Activated T-helper 1 cell treated with Interleukin-2 at 50 U/mL for 16 hours (primary cell): ENCODE measurements at regions not wholly inside any gene's neighbourhood (a gene's known extent, or its start where the extent isn't known, plus 50 kb on each side); places are given as distances from the start of the nearest gene placed in this dataset.
"Not testable (repeated sequence)": the region's sequence is repeated elsewhere in the genome, so short reads cannot be mapped to it uniquely, and the experiment has no call there.

Experiments
- DNase-seq: peaks from one replicate; pipeline ENCODE4 v3.0.0-alpha.2; 2020; ENCODE audit warnings: low read depth

GRCh38 chr3:177394231-177395024, 197.1 kb upstream of the TBL1XR1 start:
- DNase-seq = not testable (repeated sequence)

DNA sequence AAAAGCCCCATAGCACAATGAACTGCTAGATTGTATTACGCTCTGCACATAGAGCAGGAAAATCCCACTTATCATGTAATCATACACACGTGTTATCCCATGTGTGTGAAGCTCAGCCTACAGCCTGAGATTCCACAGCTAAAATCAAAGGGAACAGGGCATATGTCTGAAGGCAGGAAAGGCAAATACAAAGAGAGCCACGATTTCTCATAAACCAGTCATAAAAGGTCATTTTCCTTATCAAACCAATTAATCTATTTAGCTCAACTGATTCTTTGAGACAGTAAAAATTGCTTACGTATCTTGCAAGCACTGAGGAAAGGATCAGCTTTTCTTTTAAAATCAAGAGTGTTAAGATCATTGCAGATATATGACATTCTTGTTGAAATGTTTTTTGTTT, 199.5 kb upstream of the TBL1XR1 start:
- DNase-seq = no peak

GRCh38 chr3:177401375-177401774, 204.1 kb upstream of the TBL1XR1 start:
- no peak for DNase-seq

GRCh38 chr3:177402533-177402932, 205.3 kb upstream of the TBL1XR1 start:
- DNase-seq = no peak

DNA sequence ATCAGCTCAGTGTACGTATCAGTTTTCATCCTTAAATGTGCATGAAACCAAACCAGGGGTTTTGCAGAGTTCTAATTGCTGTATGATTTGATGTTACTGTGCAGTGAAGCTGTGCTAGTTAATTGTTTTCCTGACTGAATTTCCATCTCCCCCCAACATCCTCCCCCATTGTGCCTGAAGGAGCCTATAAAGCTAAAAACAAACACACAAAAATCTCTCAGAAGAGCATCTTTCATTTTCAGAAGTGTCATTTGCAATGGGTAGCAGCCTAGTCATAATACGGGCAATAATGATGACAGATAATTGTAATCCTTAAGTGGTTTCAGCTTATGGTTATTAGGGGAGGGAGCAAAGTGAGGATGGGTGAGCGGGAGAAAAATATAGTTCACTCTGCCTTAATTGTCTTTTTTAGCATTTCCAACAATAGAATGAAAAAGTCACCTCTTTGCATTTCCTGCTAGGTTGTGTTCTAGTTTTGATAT, 207.9 kb upstream of the TBL1XR1 start:
- DNase-seq = no peak

GRCh38 chr3:177410730-177411129, 213.4 kb upstream of the TBL1XR1 start:
- no peak for DNase-seq

GRCh38 chr3:177411201-177411600, 213.9 kb upstream of the TBL1XR1 start:
- no peak for DNase-seq

DNA sequence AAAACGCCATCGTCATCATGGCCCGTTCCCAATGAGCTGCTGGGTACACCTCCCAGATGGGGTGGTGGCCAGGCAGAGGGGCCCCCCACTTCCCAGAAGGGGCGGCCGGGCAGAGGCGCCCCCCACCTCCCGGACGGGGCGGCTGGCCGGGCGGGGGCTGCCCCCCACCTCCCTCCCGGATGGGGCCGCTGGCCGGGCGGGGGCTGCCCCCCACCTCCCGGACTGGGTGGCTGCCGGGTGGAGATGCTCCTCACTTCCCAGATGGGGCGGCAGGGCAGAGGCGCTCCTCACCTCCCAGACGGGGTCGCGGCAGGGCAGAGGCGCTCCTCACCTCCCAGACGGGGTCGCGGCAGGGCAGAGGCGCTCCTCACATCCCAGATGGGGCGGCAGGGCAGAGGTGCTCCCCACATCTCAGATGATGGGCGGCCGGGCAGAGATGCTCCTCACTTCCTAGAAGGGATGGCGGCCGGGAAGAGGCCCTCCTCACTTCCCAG, 215.4 kb upstream of the TBL1XR1 start:
- not testable (repeated sequence) for DNase-seq

- DNase-seq = no peak
Measured at GRCh38 chr3:177414093-177414492, 216.8 kb upstream of the TBL1XR1 start.

DNA sequence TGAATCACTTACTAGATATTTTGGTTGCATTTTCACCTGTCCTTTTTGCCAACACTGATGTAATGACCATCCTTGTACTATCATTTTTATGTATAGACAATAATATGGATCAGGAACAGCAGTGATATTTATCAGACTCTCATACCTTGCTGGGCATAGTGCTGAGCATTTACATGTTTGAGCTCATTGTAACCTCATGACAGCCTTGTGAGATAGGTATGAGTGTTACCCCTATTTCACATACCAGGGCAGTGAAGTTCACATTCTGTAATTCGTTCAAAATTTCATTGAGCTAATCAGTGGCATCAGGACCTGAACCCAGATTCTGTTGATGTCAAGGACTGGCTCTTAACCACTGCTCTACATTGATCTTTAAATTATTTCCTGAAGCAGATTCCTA, 221.5 kb upstream of the TBL1XR1 start:
- DNase-seq = no peak

DNA sequence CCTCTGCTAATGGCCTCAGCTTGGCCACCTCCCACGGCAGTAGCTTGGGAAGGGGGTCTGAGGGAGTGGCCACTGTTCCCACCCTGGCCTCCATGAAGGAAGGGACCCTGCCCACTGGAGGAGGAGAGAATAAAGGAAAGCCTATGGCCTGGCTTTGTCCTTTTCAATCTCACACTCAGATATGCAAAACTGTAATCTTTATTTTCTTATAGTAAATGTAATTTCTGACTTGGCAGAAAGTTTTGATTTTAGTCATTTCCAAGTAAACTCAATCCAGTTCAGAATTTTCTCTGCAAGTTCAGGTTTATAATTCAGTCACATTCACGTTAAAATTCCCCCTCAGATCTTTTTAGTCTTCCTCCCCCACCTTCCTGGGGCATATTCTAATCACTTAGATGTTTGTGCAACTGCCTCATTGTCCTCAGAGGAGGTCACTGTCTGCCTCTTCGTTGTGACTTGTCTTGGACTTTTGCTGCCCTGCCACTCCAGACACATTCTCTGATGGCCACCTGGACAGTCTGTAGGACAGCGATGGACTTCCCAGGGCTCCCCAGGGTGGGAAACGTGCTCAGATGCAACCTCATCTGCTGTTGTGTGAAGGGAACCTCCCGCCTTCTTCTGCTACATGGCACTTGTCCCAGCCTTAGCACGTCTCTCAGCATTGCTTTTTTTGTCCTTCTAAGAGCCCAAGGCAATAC, 222.8 kb upstream of the TBL1XR1 start:
- no peak for DNase-seq

DNA sequence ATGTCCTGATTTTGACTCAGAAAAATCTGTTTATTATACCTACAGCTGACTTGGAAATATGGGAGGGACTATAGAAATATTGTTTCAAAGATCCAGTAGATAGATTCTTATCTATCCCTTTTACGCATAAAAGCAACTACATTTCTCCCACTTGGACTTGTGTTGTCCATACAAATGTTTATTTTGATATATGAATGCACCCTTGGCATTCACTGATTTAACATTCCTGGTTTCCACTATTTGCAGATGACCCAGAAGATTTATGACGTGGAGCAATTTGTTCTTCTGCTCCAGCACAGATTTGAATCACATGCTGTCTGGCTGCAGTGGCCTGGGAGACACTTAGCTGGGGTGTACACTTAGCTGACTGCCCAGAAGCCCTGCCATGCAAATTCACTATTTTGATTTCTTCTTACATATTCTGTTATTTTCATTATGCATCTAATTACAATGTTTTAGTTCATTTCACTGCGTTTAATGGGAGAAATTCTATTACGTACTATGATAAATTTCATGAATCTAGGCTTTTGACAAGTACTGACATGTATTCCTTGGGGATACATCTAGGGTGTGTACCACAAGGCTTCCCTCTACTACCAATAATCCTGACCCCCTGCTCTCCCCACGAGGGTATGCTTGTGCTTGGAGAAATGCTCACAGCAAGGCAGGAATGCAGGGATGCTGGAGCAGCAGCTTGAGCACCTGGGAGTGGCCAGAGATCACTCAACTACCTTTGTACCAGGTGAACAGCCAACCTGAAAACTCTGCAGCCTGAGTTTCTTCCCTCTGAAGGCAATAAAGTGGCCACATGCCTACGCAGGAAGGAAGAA, 223.6 kb upstream of the TBL1XR1 start:
- DNase-seq = no peak

DNA sequence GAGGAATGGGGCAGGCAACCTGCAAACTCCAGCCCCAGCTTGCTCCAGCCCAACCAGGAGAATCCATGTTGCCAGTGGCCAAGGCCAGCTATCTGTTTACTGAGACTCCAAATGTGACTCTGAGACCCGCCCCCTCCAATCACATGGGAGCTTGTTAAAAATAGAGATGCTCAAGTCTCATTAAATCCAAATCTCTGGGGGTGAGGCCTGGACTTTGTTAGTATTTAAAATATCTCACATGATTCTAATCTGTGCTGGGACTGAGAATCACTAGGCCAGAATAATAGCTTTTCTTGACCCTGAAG, 224.2 kb upstream of the TBL1XR1 start:
- DNase-seq = no peak

DNA sequence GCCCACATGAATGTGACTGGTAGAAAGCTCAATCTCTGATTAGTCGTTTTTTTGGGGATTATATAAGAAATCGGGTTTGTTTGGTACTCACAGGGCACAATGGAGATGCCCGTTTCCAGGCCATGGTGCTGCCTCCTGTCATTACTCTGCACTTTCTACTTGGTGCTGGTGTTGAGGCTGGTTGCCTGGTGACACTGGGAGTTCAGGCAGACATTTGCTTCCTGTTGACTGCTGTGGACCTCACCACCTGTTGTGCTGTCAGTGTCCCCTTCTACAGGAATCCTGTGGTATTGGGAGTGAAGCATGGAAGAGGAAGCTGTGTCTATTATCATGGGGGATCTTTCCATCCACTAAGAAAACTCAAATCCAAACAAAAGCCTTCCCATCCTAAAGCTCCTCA, 227.2 kb upstream of the TBL1XR1 start:
- no peak for DNase-seq

GRCh38 chr3:177425042-177425441, 227.8 kb upstream of the TBL1XR1 start:
- DNase-seq = no peak

GRCh38 chr3:177426106-177426877, 229.0 kb upstream of the TBL1XR1 start:
- DNase-seq = no peak

GRCh38 chr3:177426878-177427495, 229.7 kb upstream of the TBL1XR1 start:
- DNase-seq = peak; percentile 4

DNA sequence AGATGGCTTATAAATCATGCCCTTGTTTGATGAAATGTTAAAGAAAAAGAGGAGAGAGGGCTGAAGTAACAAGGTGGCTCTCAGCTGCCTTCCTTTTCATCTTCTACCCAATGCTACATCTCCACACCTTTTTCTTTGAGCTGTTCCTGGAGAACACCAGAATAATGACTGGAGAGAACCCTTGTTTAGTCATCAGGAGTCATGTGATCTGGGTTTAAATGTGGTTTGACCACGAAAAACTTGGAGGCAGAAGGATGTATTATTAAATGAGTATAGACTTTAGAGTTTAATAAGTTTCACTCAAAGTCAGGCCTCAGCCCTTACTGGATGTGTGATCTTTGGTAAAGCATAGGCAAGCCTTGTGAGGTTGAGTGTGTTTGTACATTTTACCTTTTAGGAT, 230.3 kb upstream of the TBL1XR1 start:
- no peak for DNase-seq

- no peak for DNase-seq
Measured at GRCh38 chr3:177429079-177429478, 231.8 kb upstream of the TBL1XR1 start.

DNA sequence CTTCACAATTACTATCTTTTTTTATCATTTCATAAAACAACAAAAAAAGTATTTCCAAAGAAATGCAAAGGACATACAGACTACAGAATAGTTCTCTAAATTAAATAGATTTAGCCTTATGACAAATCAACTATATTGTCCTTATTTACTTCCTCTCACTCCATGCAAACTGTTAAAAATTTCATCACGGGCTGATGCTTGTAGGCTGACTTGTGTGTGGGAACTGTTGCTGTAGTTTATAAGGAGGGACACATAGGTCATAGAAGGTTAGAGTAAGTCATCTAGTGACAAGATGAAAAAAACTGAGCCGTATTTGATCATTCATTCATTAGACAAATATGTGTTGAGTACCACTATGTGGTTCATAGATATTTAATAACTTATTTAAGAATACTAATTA, 232.5 kb upstream of the TBL1XR1 start:
- no peak for DNase-seq

DNA sequence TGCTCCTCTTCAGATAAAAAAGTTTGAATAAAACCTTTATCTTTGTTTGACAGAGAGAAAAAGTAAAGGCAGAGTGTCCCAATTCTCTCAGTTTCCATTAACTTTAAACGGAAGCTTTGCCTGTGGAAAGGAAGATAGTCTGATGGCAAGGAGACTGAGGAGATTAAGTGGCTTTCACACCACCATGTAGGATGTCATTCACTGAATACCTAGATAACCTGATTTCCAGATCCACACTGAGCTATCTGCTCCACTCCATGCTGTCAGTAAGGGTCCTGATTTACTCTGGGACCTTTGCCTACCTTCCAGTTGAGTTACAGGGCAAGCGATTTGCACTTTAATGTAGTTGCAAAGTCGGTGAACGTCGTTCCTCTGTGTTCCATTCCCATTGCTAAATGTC, 233.4 kb upstream of the TBL1XR1 start:
- DNase-seq = no peak
